ENCODE measurements at regions not wholly inside any gene's neighbourhood (a gene's known extent, or its start where the extent isn't known, plus 50 kb on each side); places are given as distances from the start of the nearest gene placed in this dataset.

- no peak for DNase-seq
- TF ChIP-seq CTCF (IDR thresholded peaks at IDR 0.05; ENCODE audit: low read depth, low read length) = no peak
- Histone ChIP-seq H3K27me3 (no peaks in the 10 kb centered on the region), H3K4me1 (no peaks in the 10 kb centered on the region), H3K36me3 (no peaks in the 10 kb centered on the region), H3K9me3 (no peaks in the 10 kb centered on the region), H3K4me3 (ENCODE audit: low read depth, low read length) (no peak overlapping the region)
Observed at GRCh38 chr6:114514170-114514569, 171.3 kb upstream of the HS3ST5 start.

GRCh38 chr6:114471450-114471849 is 128.6 kb upstream of the HS3ST5 start:
- Histone ChIP-seq H3K9me3 (no peaks in the 10 kb centered on the region), H3K4me3 (ENCODE audit: low read depth, low read length) (no peak overlapping the region), H3K27me3 (no peaks in the 10 kb centered on the region), H3K36me3 (no peaks in the 10 kb centered on the region), H3K4me1 (no peaks in the 10 kb centered on the region)
- no peak for DNase-seq
- no peak for TF ChIP-seq CTCF (IDR thresholded peaks at IDR 0.05; ENCODE audit: low read depth, low read length)

GRCh38 chr6:114467931-114468330 is 125.1 kb upstream of the HS3ST5 start:
- Histone ChIP-seq H3K4me1 (peaks cover 3% of the 10 kb centered on the region; the same call in 1 of the 2 replicates), H3K36me3 (no peaks in the 10 kb centered on the region), H3K9me3 (no peaks in the 10 kb centered on the region), H3K4me3 (ENCODE audit: low read depth, low read length) (no peak overlapping the region), H3K27me3 (no peaks in the 10 kb centered on the region)
- DNase-seq = no peak
- no peak for TF ChIP-seq CTCF (IDR thresholded peaks at IDR 0.05; ENCODE audit: low read depth, low read length)

- H3K27me3 ChIP-seq = no peaks in the 10 kb centered on the region
- peaks cover 3% of the 10 kb centered on the region; the same call in 1 of the 2 replicates for H3K4me1 ChIP-seq
- DNase-seq = no peak
- no peak overlapping the region for H3K4me3 ChIP-seq (ENCODE audit: low read depth, low read length)
- TF ChIP-seq CTCF (IDR thresholded peaks at IDR 0.05; ENCODE audit: low read depth, low read length) = no peak
- H3K9me3 ChIP-seq = no peaks in the 10 kb centered on the region
- no peaks in the 10 kb centered on the region for H3K36me3 ChIP-seq
Observed at GRCh38 chr6:114465511-114465910, 122.7 kb upstream of the HS3ST5 start.

GRCh38 chr6:114453737-114454276 is 111.0 kb upstream of the HS3ST5 start:
- H3K36me3 ChIP-seq = no peaks in the 10 kb centered on the region
- no peak for TF ChIP-seq CTCF (IDR thresholded peaks at IDR 0.05; ENCODE audit: low read depth, low read length)
- H3K27me3 ChIP-seq = no peaks in the 10 kb centered on the region
- peaks cover 9% of the 10 kb centered on the region for H3K4me1 ChIP-seq
- no peaks in the 10 kb centered on the region for H3K9me3 ChIP-seq
- DNase-seq = no peak
- no peak overlapping the region for H3K4me3 ChIP-seq (ENCODE audit: low read depth, low read length)

GRCh38 chr6:114452785-114453401 is 110.1 kb upstream of the HS3ST5 start:
- Histone ChIP-seq H3K9me3 (no peaks in the 10 kb centered on the region), H3K4me1 (peaks cover 9% of the 10 kb centered on the region), H3K27me3 (no peaks in the 10 kb centered on the region), H3K36me3 (no peaks in the 10 kb centered on the region), H3K4me3 (ENCODE audit: low read depth, low read length) (no peak overlapping the region)
- DNase-seq = no peak
- TF ChIP-seq CTCF (IDR thresholded peaks at IDR 0.05; ENCODE audit: low read depth, low read length) = no peak
